Spinal cord (tissue), 9 donors: ENCODE measurements at regions not wholly inside any gene's neighbourhood (a gene's known extent, or its start where the extent isn't known, plus 50 kb on each side); places are given as distances from the start of the nearest gene placed in this dataset.

ENCODE experiments used
- DNase-seq, 6 donors: peaks; one replicate each; pipeline versions ENCODE4 v3.0.0 to v3.0.0-alpha.2; 2013 to 2015; ENCODE audit warnings: low spot score in 6 of 6, low read depth in 4 of 6
- H3K27ac ChIP-seq: one replicate; pipeline ENCODE4 v1.5.1; 2013; ENCODE audit warnings: low read depth, low read length, control low read depth
- H3K27me3 ChIP-seq: one replicate; pipeline ENCODE4 v1.6.1; 2013; ENCODE audit warnings: low read length; ENCODE audit not compliant: control insufficient read depth, insufficient read depth
- H3K36me3 ChIP-seq: one replicate; pipeline ENCODE4 v1.6.1; 2013; ENCODE audit warnings: low read length; ENCODE audit not compliant: control insufficient read depth, insufficient read depth
- H3K4me1 ChIP-seq: one replicate; pipeline ENCODE4 v1.6.1; 2013; ENCODE audit warnings: low read length; ENCODE audit not compliant: control insufficient read depth, insufficient read depth
- H3K4me3 ChIP-seq: one replicate; pipeline ENCODE4 v1.5.1; 2013; ENCODE audit warnings: low read depth, low read length, control low read depth
- H3K9me3 ChIP-seq: one replicate; pipeline ENCODE4 v1.6.1; 2013; ENCODE audit warnings: low read length; ENCODE audit not compliant: control insufficient read depth, insufficient read depth
- WGBS: methylation state at CpG from one replicate; pipeline ENCODE4 v1.1.5; 2013; ENCODE audit warnings: missing lambda C conversion rate; ENCODE audit not compliant: insufficient coverage; 5-methylcytosine and 5-hydroxymethylcytosine counted together
- donor health status: healthy.

DNA sequence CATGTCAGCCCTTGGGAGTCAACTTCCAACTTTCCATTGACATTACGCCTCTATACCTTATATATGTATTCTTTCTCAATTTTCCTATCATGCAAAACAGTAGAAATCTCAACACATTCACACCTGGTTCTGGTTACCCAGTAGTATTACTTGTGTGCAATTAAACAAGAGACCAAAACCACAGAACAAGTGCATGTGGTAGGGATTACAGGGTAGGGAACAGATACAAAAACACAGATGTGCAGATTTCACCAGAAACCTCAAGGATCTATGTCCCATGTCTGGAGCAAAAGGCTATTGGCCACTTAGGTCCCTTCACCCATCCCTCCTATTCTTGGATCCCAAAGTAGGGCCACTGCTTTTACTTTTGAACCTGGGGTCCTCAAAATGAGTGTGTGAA lies 143.6 kb upstream of the ZCCHC13 start:
- H3K36me3 ChIP-seq: peaks cover 5% of the 10 kb centered on the region
- no peak for DNase-seq
- H3K27me3 ChIP-seq: no peaks in the 10 kb centered on the region
- no peak overlapping the region for H3K27ac ChIP-seq
- H3K4me3 ChIP-seq: no peak overlapping the region
- no peaks in the 10 kb centered on the region for H3K4me1 ChIP-seq
- H3K9me3 ChIP-seq: no peaks in the 10 kb centered on the region
- WGBS: no CpG with 5 or more reads among the region's 1 CpG

DNA sequence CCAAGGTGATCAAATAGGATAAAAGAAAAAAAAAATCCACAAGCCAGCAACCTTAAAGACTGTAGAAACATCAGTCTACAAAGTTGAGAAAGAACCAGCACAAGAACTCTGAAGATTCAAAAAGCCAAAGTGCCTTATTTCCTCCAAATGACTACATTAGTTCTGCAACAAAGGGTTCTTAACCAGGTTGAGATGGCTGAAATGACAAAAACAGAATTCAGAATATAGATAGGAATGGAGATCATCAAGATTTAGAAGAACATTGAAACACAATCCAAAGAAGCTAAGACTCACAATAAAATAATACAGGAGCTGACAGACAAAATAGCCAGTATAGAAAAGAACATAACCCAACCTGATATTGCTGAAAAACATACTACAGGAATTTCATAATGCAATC lies 156.5 kb upstream of the ZCCHC13 start:
- Histone ChIP-seq H3K9me3 (peaks cover 6% of the 10 kb centered on the region), H3K36me3 (peaks cover 4% of the 10 kb centered on the region), H3K4me3 (no peak overlapping the region), H3K27me3 (no peaks in the 10 kb centered on the region), H3K27ac (no peak overlapping the region), H3K4me1 (no peaks in the 10 kb centered on the region)
- no peak for DNase-seq

DNA sequence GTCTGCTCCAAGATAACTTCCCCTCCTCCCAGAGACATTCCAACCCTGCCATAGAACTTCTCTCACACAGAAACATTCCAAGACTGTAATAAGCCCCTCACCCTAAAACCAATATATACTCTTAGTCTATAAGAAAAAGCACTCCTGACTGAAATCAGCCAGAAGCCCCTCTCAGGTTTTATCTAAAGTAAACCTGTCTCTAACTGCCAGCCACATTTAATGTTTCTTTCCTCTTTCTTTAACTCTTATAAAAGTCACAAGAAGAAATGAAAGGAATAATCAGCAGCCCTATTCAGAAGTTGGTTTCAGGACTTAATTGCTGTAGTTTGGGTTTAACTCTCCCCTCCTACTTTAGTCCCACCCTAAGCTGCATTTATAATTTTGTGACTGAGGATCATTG lies 165.0 kb upstream of the ZCCHC13 start:
- no peaks in the 10 kb centered on the region for H3K36me3 ChIP-seq
- DNase-seq: no peak
- H3K9me3 ChIP-seq: peaks cover 2% of the 10 kb centered on the region
- H3K4me1 ChIP-seq: no peaks in the 10 kb centered on the region
- H3K27ac ChIP-seq: no peak overlapping the region
- peaks cover under 1% of the 10 kb centered on the region for H3K27me3 ChIP-seq
- H3K4me3 ChIP-seq: no peak overlapping the region

DNA sequence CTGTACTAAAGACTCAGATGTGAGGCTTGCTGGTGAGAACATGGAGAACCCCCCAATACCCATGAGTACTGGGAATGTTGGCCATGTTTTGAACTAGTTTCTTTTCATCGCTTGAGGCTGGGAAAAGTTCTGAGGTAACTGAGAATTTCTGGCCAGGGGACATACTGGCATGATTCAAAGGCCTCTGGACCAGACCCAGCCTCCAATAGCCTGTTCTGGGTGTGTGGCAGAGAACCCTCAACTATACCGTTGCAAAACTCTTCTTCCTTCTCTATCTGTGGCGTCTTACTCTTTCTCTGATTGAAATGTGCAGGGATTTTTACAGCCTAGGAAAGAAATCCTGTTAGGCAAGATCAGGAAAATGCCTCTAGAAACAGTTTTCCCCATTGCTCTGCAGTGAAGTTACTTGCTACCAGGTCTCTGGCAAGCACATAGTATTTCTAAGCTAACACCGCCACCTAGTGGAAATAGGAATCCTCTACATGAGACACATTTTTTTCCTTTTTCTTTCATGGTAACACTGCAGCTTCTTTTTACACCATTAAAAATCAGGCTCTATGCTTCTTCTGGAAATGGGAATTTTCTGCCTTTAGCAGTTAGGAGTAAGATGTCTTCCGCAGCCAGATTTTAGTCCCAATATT lies 170.7 kb upstream of the ZCCHC13 start:
- Histone ChIP-seq H3K36me3 (peaks cover 2% of the 10 kb centered on the region), H3K4me1 (no peaks in the 10 kb centered on the region), H3K9me3 (no peaks in the 10 kb centered on the region), H3K27me3 (peaks cover 2% of the 10 kb centered on the region), H3K4me3 (no peak overlapping the region), H3K27ac (no peak overlapping the region)
- WGBS: 14% methylated on average over 2 of the region's 5 CpGs
- DNase-seq: peak in 5 of 6 donors; percentile 33 to 88 (median 57)

DNA sequence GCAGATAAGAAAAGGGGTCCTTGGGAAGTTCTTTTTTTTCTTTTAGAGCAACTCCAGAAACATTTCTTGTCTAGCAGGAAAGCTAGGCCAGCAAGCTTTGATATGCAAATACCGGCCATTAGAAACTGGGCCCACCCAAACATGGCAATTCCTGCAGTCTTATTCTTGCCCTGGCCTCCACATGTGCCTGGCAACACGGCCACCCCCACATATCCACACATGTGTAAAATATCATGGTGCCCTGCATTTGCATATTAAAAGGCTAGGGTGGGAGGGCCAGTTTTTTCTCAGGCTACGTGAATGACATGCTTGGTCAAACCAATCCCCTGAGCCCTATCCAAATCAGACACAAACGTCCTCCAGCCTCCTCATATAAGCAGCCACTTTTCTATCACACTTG lies 171.7 kb upstream of the ZCCHC13 start:
- DNase-seq: no peak
- WGBS: 45% methylated on average over 2 of the region's 4 CpGs
- Histone ChIP-seq H3K27ac (no peak overlapping the region), H3K4me3 (no peak overlapping the region), H3K27me3 (peaks cover 2% of the 10 kb centered on the region), H3K36me3 (peaks cover 6% of the 10 kb centered on the region), H3K9me3 (no peaks in the 10 kb centered on the region), H3K4me1 (no peaks in the 10 kb centered on the region)

DNA sequence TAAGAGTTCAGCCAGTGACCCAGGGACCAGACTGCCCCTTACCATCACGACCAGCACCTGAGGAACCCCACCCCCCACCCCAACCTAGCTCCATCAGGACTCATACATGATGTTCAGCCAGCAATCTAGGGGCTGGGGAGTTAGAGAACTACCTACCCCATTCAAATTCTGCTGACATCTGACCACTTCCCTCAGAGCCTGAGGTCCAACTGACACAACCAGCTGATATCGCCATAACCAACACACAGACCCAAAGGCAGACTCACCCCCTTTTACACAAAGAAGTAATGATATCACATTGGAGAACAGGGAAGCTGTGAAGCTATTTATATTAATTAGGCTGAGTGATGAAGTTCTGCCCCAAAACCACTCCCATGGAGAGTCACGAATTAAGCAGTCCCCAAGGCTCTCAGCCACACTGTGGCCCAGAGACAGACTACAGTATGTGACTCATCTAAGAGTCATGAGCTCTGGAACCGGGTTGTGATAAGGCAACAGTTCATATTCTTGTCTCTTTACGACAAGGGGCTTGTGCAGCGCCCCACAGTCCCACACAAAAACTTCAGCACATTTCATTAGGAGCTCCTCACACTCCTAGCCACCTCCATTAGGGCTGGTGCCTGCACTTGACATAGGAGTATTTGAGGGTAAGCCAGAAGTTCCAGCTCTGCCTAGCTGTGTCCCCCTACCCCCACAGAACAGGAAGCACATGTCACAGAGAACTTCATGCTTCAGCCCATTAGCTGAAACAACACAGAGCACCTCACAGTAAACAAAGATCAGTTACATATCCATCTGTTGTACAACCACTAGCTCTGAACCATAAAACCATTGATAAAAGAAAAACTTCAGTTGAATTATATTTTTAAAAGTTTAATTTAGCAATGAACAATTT lies 184.7 kb upstream of the ZCCHC13 start:
- no peak overlapping the region for H3K27ac ChIP-seq
- H3K9me3 ChIP-seq: peaks cover 2% of the 10 kb centered on the region
- H3K36me3 ChIP-seq: no peaks in the 10 kb centered on the region
- 60% methylated on average over 3 of the region's 6 CpGs for WGBS
- no peaks in the 10 kb centered on the region for H3K27me3 ChIP-seq
- no peak overlapping the region for H3K4me3 ChIP-seq
- DNase-seq: no peak
- no peaks in the 10 kb centered on the region for H3K4me1 ChIP-seq

DNA sequence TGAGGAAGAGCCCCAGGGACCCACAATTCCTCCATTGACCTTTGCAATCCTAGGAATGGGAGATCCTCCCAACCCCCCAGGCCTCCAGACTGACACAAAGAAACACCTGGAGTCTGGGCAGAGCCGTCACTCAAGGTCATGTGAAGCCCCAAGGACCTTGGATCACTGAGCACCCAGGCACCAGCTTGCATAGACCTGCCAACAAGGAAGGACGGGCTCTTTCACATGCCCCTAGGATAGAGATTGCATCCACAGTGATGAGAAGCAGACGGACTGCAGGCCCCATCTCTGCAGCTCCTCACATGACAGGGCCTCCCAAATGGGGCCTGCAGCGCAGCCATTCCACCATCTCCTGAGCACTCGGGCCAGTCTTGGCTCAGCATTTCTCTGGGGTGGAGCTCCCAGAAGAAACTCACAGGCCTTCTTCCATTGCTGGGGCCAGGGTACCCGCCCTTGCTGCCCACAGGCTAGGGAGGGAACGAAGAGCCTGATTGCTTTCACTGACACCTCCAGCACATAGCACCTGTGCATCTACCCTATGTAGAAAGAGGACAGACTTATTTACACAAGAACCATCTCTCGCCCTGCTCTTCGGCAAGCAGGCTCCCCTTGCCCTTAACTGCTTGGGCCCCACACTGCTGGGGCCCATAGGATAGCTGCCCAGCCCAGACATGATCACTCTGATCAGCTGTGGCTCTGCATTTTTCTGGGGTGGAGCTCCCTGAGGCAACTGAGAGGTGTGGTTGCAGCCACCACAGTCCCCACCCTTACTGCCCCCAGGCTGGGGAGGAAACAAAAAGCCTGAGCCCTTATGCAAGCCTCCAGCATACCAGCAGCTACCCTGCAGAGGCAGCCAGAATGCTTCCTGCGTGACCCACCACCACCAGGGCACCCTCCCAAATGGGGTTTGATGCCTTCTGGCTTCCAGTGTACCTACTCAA lies 185.7 kb upstream of the ZCCHC13 start:
- Histone ChIP-seq H3K9me3 (peaks cover 2% of the 10 kb centered on the region), H3K4me3 (no peak overlapping the region), H3K27ac (no peak overlapping the region), H3K4me1 (no peaks in the 10 kb centered on the region), H3K27me3 (no peaks in the 10 kb centered on the region), H3K36me3 (no peaks in the 10 kb centered on the region)
- WGBS: 74% methylated on average over 9 of the region's 10 CpGs
- no peak for DNase-seq

DNA sequence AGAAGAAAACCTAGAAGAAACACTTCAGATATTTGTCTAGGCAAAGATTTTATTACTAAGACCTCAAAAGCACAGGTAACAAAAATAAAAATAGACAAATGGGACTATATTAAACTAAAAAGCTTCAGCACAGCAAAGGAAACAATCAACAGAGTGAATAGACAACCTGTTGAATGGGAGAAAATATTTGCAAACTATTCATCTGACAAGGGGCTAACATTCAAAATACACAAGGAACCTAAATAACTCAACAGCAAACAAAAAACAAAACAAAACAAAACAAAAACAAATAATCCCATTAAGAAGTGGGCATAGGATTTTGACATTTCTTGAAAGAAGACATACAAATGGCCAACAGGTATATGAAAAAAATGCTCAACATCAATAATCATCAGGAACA lies 192.7 kb upstream of the ZCCHC13 start:
- no peak overlapping the region for H3K27ac ChIP-seq
- DNase-seq: no peak
- H3K9me3 ChIP-seq: no peaks in the 10 kb centered on the region
- no peaks in the 10 kb centered on the region for H3K36me3 ChIP-seq
- no peaks in the 10 kb centered on the region for H3K27me3 ChIP-seq
- no peak overlapping the region for H3K4me3 ChIP-seq
- H3K4me1 ChIP-seq: no peaks in the 10 kb centered on the region

DNA sequence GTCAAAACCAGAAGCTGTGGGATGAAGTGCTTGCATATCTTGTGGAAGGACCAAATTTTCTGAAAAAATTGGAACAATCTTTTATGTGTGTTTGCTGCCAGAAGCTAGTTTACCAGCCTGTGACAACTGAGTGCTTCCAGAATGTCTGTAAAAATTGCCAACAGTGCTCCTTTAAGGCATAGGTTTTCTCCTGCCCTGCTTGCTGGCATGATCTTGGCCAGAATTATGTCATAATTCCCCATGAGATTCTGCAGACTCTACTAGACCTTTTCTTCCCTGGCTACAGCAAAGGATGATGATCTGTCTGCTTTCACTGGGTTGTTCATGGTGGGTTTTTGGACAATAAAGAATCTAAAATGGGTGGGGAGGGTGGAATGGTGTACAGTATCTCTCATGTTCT lies 196.3 kb upstream of the ZCCHC13 start:
- no peaks in the 10 kb centered on the region for H3K36me3 ChIP-seq
- DNase-seq: no peak
- H3K27ac ChIP-seq: no peak overlapping the region
- no peaks in the 10 kb centered on the region for H3K4me1 ChIP-seq
- no peaks in the 10 kb centered on the region for H3K27me3 ChIP-seq
- H3K4me3 ChIP-seq: no peak overlapping the region
- no peaks in the 10 kb centered on the region for H3K9me3 ChIP-seq
